Activated CD4-positive, alpha-beta T cell treated with anti-CD3 and anti-CD28 coated beads, Interleukin-2, amount 10 ng/mL, durations not matched to agents 24 days and 14 days (primary cell): ENCODE measurements at regions not wholly inside any gene's neighbourhood (a gene's known extent, or its start where the extent isn't known, plus 50 kb on each side); places are given as distances from the start of the nearest gene placed in this dataset.
A peak's percentile ranks its signal among the peaks of the same experiment; 100 is the strongest.
"Not testable (repeated sequence)": the region's sequence is repeated elsewhere in the genome, so short reads cannot be mapped to it uniquely, and the experiment has no call there.

Source experiments
- DNase-seq: peaks from one replicate; pipeline ENCODE4 v3.0.0; 2022
- H3K27ac Mint-ChIP-seq: one replicate; pipeline ENCODE4 v1.8.0; 2022; ENCODE audit warnings: mild to moderate bottlenecking, mixed read lengths
- H3K27me3 Mint-ChIP-seq: one replicate; pipeline ENCODE4 v1.8.0; 2022; ENCODE audit warnings: mixed read lengths
- H3K36me3 Mint-ChIP-seq: one replicate; pipeline ENCODE4 v1.8.0; 2022; ENCODE audit warnings: low read depth, mild to moderate bottlenecking, mixed read lengths
- H3K4me1 Mint-ChIP-seq: one replicate; pipeline ENCODE4 v1.8.0; 2021; ENCODE audit warnings: mixed read lengths
- H3K4me3 Mint-ChIP-seq: one replicate; pipeline ENCODE4 v1.8.0; 2022; ENCODE audit warnings: mild to moderate bottlenecking, moderate library complexity, mixed read lengths
- H3K9me3 Mint-ChIP-seq: one replicate; pipeline ENCODE4 v1.8.0; 2021; ENCODE audit warnings: mixed read lengths
- intact Hi-C: fragments of 100-400 bp; cut with micrococcal nuclease; formaldehyde crosslinking; loops from one replicate; pipeline ENCODE4 v1.15.1; 2023

DNA sequence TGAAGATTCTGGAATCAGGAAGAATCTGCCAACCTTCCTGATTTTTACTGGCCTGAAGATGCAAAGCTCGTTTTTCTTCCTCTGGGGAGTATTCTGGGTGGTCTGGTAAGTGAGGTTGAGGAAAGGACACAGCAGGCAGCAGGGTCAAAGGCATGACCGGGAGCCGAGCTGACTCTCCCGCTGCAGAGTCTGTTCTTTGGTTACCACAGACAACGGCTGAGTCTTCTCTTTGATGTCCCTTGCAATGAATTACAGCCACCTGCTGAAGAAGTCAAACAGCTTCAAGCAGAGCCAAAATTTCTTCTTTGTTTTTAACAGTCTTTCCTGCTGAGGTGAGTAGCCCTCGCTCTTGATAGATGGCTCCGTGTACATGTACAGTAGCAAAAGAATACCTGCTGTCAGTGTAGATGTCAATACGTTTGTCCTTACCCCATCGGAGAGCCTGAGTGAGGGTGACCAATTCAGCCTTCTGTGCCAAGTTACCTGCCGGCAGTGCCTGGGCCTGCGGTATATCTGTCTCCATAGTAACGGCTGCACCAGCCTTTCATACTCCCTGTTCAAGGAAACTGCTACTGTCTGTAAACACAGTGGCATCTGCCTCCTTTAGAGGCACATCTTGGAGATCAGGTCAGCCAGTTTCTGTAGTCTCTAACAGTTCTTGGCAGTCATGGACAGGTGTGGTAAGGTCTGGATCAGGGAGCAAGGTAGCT, 76.4 kb downstream of the PRR15 start:
- Mint-ChIP-seq H3K4me1 (no peaks in the 10 kb centered on the region), H3K36me3 (no peaks in the 10 kb centered on the region)

DNA sequence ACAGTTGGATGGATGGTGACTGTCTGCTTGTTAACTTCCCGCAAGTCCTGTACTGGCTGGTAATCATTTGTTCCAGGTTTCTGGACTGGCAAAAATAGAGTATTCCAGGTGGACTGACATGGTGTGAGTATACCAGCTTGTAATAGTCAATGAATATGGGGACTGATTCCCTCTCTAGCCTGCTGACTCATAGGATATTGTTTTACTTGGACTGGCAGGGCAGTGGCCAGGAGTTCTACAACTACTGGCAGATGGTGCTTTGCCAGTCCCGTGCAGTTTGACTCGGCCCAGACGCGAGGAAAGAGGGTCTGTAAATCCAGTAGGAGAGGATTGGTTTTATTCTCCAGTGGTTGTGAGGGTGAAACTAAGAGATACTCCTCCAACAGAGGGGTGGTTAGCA, 78.0 kb downstream of the PRR15 start:
- Mint-ChIP-seq H3K27me3 (no peaks in the 10 kb centered on the region), H3K9me3 (no peaks in the 10 kb centered on the region), H3K4me3 (no peak overlapping the region), H3K4me1 (no peaks in the 10 kb centered on the region), H3K27ac (no peak overlapping the region), H3K36me3 (no peaks in the 10 kb centered on the region)
- no peak for DNase-seq
- intact Hi-C loops: no loop called here

More for the DNA sequence above, 76.4 kb downstream of the PRR15 start:
- no peak for DNase-seq
- intact Hi-C loops: no loop called here
- Mint-ChIP-seq H3K27me3 (no peaks in the 10 kb centered on the region), H3K4me3 (no peak overlapping the region), H3K9me3 (no peaks in the 10 kb centered on the region), H3K27ac (no peak overlapping the region)

DNA sequence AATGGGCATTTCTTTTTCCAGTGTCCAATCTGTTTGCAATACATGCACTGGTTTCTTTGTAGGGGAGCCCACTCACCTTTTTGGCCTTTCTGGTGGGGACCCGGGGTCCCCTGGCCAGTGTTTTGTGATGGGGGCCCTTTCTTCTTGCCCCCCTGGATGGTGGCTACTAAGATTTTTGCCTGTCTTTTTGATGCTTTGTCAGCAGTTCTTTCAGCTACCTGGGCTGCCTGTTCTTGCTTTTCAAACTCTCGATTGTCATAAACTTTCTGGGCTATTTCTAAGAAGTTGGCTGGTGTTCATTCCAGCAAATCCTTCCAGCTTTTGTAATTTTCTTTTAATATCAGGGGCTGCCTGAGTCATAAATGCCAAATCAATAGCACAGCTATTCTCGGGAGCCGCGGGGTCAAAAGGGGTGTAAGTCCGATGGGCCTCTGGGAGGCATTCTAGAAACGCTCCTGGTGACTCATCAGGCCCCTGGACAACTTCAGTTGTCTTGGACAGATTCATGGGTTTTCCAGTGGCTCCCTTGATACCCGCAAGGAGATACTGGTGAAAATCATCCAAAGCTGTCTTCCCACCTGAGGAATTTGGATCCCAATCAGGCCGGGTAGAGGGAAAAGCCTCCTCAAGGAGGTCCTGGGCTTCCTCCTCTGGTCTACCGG, 79.0 kb downstream of the PRR15 start:
- intact Hi-C loops: no loop called here
- Mint-ChIP-seq H3K9me3 (no peaks in the 10 kb centered on the region), H3K4me3 (no peak overlapping the region), H3K27me3 (no peaks in the 10 kb centered on the region), H3K27ac (no peak overlapping the region), H3K4me1 (no peaks in the 10 kb centered on the region), H3K36me3 (no peaks in the 10 kb centered on the region)
- peak; percentile 29 for DNase-seq

DNA sequence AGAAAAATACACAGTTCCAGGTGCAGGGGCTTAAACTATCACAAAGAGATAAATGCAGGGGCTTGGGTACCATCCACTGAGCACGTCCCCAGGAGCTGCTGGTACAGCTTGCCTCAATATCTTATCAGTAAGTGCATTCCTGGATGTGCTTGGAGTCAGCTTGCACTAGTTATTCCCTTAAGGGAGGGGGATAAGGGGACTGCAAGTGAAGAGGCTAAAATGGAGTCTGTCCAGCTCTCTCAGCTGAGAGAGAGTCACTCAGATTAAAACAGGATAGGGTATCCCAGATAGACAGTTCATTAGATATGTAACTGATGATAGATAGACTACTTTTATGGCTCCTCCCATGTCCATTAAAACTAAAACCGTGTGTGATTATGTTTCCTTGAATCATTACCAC, 82.5 kb downstream of the PRR15 start:
- DNase-seq: peak; percentile 22
- H3K4me1 Mint-ChIP-seq, H3K4me3 Mint-ChIP-seq, H3K9me3 Mint-ChIP-seq, intact Hi-C loops, H3K27me3 Mint-ChIP-seq, H3K36me3 Mint-ChIP-seq, H3K27ac Mint-ChIP-seq: not testable (repeated sequence)

DNA sequence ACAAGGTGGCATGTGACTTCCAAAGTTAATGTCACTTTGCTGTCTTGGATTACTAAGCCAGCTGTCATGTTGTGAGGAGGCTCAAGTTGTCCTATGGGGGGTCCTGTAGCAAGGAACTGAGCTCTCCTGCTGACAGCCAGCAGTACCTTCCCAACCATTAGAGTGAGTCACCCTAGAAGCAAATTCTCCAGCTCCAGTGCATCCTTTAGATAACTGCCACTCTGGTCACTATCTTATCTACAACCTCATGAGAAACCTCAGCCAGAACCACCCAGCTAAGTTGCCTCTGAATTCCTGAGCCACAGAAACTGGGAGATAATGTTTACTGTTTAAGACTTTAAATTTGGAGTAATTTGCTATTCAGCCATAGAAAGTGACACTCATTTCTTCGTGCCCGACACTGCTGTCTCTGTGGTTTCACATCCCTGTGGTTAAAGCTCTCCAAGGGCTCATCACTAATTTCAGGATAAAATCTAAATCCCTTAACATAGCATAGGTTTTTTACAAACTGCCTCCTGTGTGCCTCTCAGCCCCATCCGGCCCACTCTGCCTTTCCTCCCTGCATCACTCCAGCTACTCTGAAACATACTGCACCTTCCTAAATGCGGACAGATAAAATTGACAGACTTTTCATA, 83.5 kb downstream of the PRR15 start:
- Mint-ChIP-seq H3K4me3 (no peak overlapping the region), H3K9me3 (no peaks in the 10 kb centered on the region), H3K27ac (no peak overlapping the region), H3K4me1 (no peaks in the 10 kb centered on the region), H3K36me3 (no peaks in the 10 kb centered on the region), H3K27me3 (no peaks in the 10 kb centered on the region)
- intact Hi-C loops: no loop called here
- DNase-seq: peak; percentile 30

DNA sequence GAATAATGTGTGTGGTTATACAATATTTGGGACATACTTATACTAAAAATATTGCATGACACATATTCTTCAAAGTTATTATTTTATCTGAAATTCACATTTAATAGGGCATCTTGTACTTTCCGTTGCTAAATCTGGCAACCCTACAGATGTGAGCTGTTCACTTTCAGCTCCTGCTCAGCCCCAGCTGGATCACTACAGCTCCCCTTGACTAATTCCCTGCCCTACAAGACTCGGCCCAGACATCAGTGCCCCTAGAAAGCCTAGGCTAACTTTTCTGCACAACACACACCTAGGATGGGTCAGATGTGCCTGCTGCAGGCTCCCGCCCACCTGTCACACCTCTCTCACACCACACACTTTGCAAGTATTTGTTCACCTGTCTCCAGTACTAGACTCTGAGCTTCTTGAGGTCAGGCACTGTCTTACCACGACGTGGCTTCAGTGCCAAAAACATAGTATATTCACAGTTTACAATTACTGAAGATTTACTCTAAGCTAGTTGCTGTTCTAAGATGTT, 84.1 kb downstream of the PRR15 start:
- H3K27me3 Mint-ChIP-seq, intact Hi-C loops, H3K4me3 Mint-ChIP-seq: not testable (repeated sequence)

DNA sequence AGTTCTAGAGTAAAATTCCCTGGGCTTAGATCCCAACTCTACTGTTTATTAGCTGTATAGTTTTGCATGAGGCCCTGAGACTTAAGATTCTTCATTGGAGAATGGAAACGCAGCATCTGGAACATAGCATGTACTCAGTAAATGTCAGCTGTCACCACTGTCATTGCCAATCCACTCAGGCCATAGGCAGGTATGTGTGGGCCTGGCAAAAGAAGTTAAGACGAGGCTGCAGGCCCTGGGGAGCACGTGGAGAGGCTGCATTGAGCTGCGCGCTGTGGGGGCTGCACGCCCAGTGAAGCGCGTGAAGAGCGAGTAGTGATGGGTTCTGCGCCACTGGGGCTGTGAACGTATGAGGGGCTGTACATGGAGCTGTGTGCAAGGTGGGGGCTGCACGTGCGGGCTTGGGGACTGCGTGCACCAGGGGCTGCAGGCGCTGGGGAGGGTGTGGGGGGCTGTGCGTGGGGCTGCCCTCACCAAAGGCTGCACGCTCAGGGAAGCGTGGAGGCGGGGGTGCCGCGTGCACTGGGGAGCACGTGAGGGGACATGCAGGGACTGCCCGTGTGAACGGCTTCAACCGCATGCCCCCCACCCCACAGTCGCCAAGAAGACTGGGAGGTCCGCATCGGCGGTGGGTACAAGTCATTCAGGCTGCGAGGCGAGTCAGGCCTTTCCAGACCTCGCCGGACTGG, 85.5 kb downstream of the PRR15 start:
- H3K4me3 Mint-ChIP-seq: no peak overlapping the region
- no peaks in the 10 kb centered on the region for H3K4me1 Mint-ChIP-seq
- peak; percentile 40 for DNase-seq
- H3K27ac Mint-ChIP-seq: no peak overlapping the region
- no peaks in the 10 kb centered on the region for H3K9me3 Mint-ChIP-seq
- intact Hi-C loops: no loop called here
- H3K36me3 Mint-ChIP-seq: no peaks in the 10 kb centered on the region
- no peaks in the 10 kb centered on the region for H3K27me3 Mint-ChIP-seq

More for the DNA sequence above, 84.1 kb downstream of the PRR15 start:
- DNase-seq: peak; percentile 36
- H3K27ac Mint-ChIP-seq, H3K4me1 Mint-ChIP-seq, H3K36me3 Mint-ChIP-seq, H3K9me3 Mint-ChIP-seq: not testable (repeated sequence)

- peak; percentile 40 for DNase-seq
- intact Hi-C loops: no loop called here
- no peaks in the 10 kb centered on the region for H3K9me3 Mint-ChIP-seq
- H3K4me3 Mint-ChIP-seq: no peak overlapping the region
- no peaks in the 10 kb centered on the region for H3K36me3 Mint-ChIP-seq
- no peaks in the 10 kb centered on the region for H3K4me1 Mint-ChIP-seq
- H3K27ac Mint-ChIP-seq: no peak overlapping the region
- H3K27me3 Mint-ChIP-seq: no peaks in the 10 kb centered on the region
These were observed 86.2 kb downstream of the PRR15 start for GRCh38 chr7:29649876-29650275.

- no peaks in the 10 kb centered on the region for H3K27me3 Mint-ChIP-seq
- no peaks in the 10 kb centered on the region for H3K4me1 Mint-ChIP-seq
- H3K27ac Mint-ChIP-seq: no peak overlapping the region
- no peak overlapping the region for H3K4me3 Mint-ChIP-seq
- no peaks in the 10 kb centered on the region for H3K36me3 Mint-ChIP-seq
- intact Hi-C loops: no loop called here
- no peak for DNase-seq
- no peaks in the 10 kb centered on the region for H3K9me3 Mint-ChIP-seq
These were observed 87.8 kb downstream of the PRR15 start for GRCh38 chr7:29651477-29651876.

DNA sequence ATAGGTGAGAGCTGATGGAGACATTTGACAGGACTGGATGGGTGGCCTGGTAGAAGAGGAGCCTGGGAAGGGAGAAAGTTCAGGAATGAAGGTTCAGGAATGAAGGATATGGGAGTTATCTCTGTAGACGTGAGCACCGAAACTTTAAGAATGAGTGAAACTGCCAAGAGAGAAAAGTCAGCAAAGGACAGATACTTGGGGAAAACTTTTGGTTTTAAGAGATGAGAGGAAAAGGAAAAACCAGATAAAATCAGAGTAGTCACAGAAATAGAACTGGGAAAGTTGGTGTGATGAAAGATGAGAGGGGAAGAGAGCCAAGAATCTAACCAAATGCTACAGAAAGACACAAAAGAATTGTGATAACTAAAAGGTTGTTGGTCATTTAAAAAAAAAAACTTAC, 88.9 kb downstream of the PRR15 start:
- Mint-ChIP-seq H3K27me3 (no peaks in the 10 kb centered on the region), H3K4me1 (no peaks in the 10 kb centered on the region), H3K9me3 (no peaks in the 10 kb centered on the region), H3K27ac (no peak overlapping the region), H3K4me3 (no peak overlapping the region), H3K36me3 (no peaks in the 10 kb centered on the region)
- no peak for DNase-seq
- intact Hi-C loops: no loop called here

DNA sequence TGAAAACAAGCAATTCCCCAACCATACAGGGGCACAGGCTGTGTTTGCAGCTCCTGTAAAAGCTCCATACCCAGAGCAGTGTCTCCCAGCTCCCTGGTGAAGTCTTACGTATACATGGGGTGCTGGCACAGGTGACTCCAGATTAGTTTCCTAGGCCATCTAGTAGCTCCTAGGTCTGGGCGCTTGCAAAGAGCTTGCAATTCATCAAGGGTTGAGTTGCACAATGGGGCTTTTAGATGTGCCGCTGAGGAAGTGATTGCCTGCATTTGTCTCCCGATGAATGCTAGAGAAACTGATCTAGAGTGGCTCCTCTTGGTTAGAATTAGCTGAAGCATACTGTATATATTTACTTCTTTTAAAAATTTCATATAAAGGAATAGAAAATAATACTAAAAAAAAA, 90.7 kb downstream of the PRR15 start:
- H3K27ac Mint-ChIP-seq, intact Hi-C loops, DNase-seq, H3K4me3 Mint-ChIP-seq, H3K27me3 Mint-ChIP-seq, H3K36me3 Mint-ChIP-seq, H3K4me1 Mint-ChIP-seq, H3K9me3 Mint-ChIP-seq: not testable (repeated sequence)

GRCh38 chr7:29657288-29657687, 93.7 kb downstream of the PRR15 start:
- Mint-ChIP-seq H3K4me3 (no peak overlapping the region), H3K9me3 (no peaks in the 10 kb centered on the region), H3K27me3 (no peaks in the 10 kb centered on the region), H3K27ac (no peak overlapping the region), H3K4me1 (no peaks in the 10 kb centered on the region), H3K36me3 (no peaks in the 10 kb centered on the region)
- intact Hi-C loops: no loop called here
- no peak for DNase-seq

DNA sequence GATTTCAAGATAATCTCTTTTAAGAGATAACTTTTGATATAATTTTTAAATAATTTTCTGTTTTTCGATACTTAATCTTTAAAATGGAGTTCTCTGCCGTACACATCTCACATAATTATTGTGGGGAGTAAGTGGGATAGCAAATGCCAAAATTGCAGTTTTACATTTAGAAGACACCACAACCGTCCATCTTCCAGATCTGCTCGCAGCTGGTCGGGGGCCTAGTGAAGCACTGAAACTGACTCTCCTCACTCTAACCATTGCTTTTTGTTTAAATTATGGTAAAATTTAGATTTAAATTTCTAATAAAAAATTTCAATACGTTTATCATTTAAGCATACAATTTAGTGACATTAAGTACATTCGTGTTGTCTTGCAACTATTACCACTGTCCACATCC, 94.2 kb downstream of the PRR15 start:
- intact Hi-C loops: no loop called here
- Mint-ChIP-seq H3K27ac (no peak overlapping the region), H3K27me3 (no peaks in the 10 kb centered on the region), H3K4me3 (no peak overlapping the region), H3K9me3 (no peaks in the 10 kb centered on the region), H3K36me3 (no peaks in the 10 kb centered on the region), H3K4me1 (no peaks in the 10 kb centered on the region)
- no peak for DNase-seq

- H3K4me3 Mint-ChIP-seq, H3K27me3 Mint-ChIP-seq, DNase-seq, H3K4me1 Mint-ChIP-seq, H3K36me3 Mint-ChIP-seq, intact Hi-C loops, H3K27ac Mint-ChIP-seq, H3K9me3 Mint-ChIP-seq: not testable (repeated sequence)
These were observed 95.6 kb downstream of the PRR15 start for GRCh38 chr7:29659213-29659612.
